HepG2 (cell line): ENCODE measurements at regions not wholly inside any gene's neighbourhood (a gene's known extent, or its start where the extent isn't known, plus 50 kb on each side); places are given as distances from the start of the nearest gene placed in this dataset.

Experiments
- AHR ChIP-seq: IDR thresholded peaks from 2 replicates; pipeline ENCODE4 v1.6.1; 2018; ENCODE audit warnings: missing genetic modification reagents, missing compliant biosample characterization
- ATF7 ChIP-seq, 2 experiments: fragments of 450-650 bp in 1 of 2; sonication (generic) in 1 of 2; formaldehyde crosslinking in 1 of 2; IDR thresholded peaks; 2 replicates each; pipeline versions ENCODE4 v1.4.0 to v1.6.1; 2016 to 2020; ENCODE audit warnings: antibody characterized with exemption in 1 of 2, mild to moderate bottlenecking in 1 of 2, missing genetic modification reagents in 1 of 2
- CCAR2 ChIP-seq: fragments of 200-400 bp; formaldehyde crosslinking; optimal IDR thresholded peaks from 2 replicates; pipeline ENCODE3; 2018; ENCODE audit warnings: low read depth, mild to moderate bottlenecking, low read length, moderate library complexity
- EP300 ChIP-seq, 3 experiments: sonication (generic) in 1 of 3; formaldehyde crosslinking in 1 of 3; IDR thresholded peaks; 2 replicates each; pipeline versions ENCODE4 v1.5.1 to v1.6.1; 2011 to 2020; ENCODE audit warnings: low read depth in 2 of 3, low read length in 2 of 3, borderline replicate concordance in 1 of 3, improper control_type of control experiment in 1 of 3, mild to moderate bottlenecking in 1 of 3, missing genetic modification reagents in 1 of 3, moderate library complexity in 1 of 3
- HDAC2 ChIP-seq: sonication (generic); formaldehyde crosslinking; IDR thresholded peaks from 2 replicates; pipeline ENCODE4 v1.4.0; 2020; ENCODE audit warnings: missing genetic modification reagents
- HMG20B ChIP-seq: conservative IDR thresholded peaks from 2 replicates; pipeline ENCODE4 v1.6.1; 2016; ENCODE audit warnings: missing genetic modification reagents, missing compliant biosample characterization
- MBNL3 ChIP-seq: fragments of 250-450 bp; sonication (Bioruptor Pico); conservative IDR thresholded peaks from 2 replicates; pipeline ENCODE4 v1.8.0; 2022; ENCODE audit warnings: mild to moderate bottlenecking, inconsistent platforms
- NCOA2 ChIP-seq: sonication (generic); formaldehyde crosslinking; IDR thresholded peaks from 2 replicates; pipeline ENCODE4 v1.8.0; 2022; ENCODE audit warnings: inconsistent platforms
- NFE2 ChIP-seq: sonication (generic); formaldehyde crosslinking; IDR thresholded peaks from 2 replicates; pipeline ENCODE4 v1.4.0; 2020; ENCODE audit warnings: missing genetic modification reagents
- RARG ChIP-seq: sonication (generic); formaldehyde crosslinking; IDR thresholded peaks from 2 replicates; pipeline ENCODE4 v1.4.0; 2020; ENCODE audit warnings: low read depth, mild to moderate bottlenecking, missing genetic modification reagents
- RFX3 ChIP-seq: IDR thresholded peaks from 2 replicates; pipeline ENCODE4 v1.6.1; 2016; ENCODE audit warnings: missing biosample characterization, missing genetic modification reagents
- SMAD3 ChIP-seq: sonication (generic); formaldehyde crosslinking; IDR thresholded peaks from 2 replicates; pipeline ENCODE4 v1.4.0; 2020; ENCODE audit warnings: missing genetic modification reagents
- SNAPC2 ChIP-seq: sonication (generic); formaldehyde crosslinking; IDR thresholded peaks from 2 replicates; pipeline ENCODE4 v1.8.1; 2022; ENCODE audit warnings: mild to moderate bottlenecking, missing genetic modification reagents
- XRCC5 ChIP-seq: fragments of 200-400 bp; formaldehyde crosslinking; optimal IDR thresholded peaks from 2 replicates; pipeline ENCODE3; 2017; ENCODE audit warnings: mild to moderate bottlenecking, low read length
- ZNF7 ChIP-seq: IDR thresholded peaks from 2 replicates; pipeline ENCODE4 v1.6.1; 2016; ENCODE audit warnings: missing biosample characterization, missing genetic modification reagents
- ZNF780A ChIP-seq: sonication (generic); formaldehyde crosslinking; IDR thresholded peaks from 2 replicates; pipeline ENCODE4 v1.8.0; 2022; ENCODE audit warnings: mild to moderate bottlenecking, missing genetic modification reagents, moderate library complexity
- ZNF891 ChIP-seq: sonication (generic); formaldehyde crosslinking; IDR thresholded peaks from 2 replicates; pipeline ENCODE4 v1.5.0; 2020; ENCODE audit warnings: mild to moderate bottlenecking, missing genetic modification reagents
- TF ChIP-seq, protein P1 (sequence below): sonication (generic); formaldehyde crosslinking; IDR thresholded peaks from 2 replicates; pipeline ENCODE4 v1.8.0; 2022; ENCODE audit warnings: mild to moderate bottlenecking, missing genetic modification reagents, moderate library complexity
- TF ChIP-seq, protein P2 (sequence below): sonication (generic); formaldehyde crosslinking; IDR thresholded peaks from 2 replicates; pipeline ENCODE4 v1.5.0; 2020; ENCODE audit warnings: mild to moderate bottlenecking, missing genetic modification reagents
- TF ChIP-seq, protein P3 (sequence below): sonication (generic); formaldehyde crosslinking; IDR thresholded peaks from 2 replicates; pipeline ENCODE4 v1.4.0; 2020; ENCODE audit warnings: missing genetic modification reagents
- TF ChIP-seq, protein P4 (sequence below): sonication (generic); formaldehyde crosslinking; conservative IDR thresholded peaks from 2 replicates; pipeline ENCODE4 v1.8.0; 2022; ENCODE audit warnings: mild to moderate bottlenecking, moderate library complexity, missing genetic modification reagents

DNA sequence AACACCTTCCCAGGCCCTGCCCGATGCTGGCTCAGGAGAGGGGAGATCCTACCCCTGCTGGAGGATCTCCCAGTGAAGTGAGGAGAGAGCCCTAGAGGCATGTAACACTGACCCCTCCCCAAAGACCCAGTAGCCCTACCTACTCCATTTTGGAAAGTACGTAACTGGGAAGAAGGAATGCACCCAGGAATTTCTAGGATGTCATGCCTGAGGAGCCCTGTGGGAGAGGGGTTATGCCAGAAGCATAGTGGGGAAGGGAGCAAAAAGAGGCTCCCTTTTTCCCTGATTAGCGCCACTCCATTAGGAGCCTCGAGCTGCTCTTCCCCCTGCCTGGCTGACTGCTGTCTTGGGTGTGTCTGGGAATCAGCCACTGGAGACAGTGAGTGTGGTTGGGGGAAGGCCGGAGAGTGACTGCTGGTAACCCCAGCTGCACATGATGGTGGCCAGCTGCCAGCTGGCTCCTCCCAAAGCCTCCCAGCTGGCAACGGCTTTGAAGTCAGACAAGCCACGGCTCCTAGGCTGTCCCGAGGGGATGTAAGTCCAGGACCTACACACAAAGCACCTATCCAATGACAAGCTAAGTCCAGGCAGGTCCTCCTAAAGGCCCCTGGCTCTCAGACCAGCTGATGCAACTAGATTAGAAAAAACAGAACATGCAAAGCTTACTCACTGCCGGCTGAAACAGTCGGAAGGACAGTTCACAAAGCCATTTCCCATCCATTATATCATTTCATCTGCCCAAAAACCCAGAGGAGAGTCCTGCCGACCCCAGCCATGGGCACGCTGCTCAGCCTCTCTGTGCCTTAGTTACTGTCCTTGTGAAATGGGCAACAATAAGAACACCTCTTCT is 136.5 kb upstream of the ABCA1 start (continued):
- no peak for TF ChIP-seq NFE2 (CRISPR knock-in tag)
- no peak; the same call in 1 of the 2 replicates for TF ChIP-seq HMG20B (CRISPR knock-in tag)
- TF ChIP-seq CCAR2, result no peak
- no peak for TF ChIP-seq RARG
- TF ChIP-seq, protein P1, sequence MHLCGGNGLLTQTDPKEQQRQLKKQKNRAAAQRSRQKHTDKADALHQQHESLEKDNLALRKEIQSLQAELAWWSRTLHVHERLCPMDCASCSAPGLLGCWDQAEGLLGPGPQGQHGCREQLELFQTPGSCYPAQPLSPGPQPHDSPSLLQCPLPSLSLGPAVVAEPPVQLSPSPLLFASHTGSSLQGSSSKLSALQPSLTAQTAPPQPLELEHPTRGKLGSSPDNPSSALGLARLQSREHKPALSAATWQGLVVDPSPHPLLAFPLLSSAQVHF (CRISPR knock-in tag), result no peak
- TF ChIP-seq NCOA2 (CRISPR knock-in tag), result peak; percentile 78
- TF ChIP-seq, protein P2, sequence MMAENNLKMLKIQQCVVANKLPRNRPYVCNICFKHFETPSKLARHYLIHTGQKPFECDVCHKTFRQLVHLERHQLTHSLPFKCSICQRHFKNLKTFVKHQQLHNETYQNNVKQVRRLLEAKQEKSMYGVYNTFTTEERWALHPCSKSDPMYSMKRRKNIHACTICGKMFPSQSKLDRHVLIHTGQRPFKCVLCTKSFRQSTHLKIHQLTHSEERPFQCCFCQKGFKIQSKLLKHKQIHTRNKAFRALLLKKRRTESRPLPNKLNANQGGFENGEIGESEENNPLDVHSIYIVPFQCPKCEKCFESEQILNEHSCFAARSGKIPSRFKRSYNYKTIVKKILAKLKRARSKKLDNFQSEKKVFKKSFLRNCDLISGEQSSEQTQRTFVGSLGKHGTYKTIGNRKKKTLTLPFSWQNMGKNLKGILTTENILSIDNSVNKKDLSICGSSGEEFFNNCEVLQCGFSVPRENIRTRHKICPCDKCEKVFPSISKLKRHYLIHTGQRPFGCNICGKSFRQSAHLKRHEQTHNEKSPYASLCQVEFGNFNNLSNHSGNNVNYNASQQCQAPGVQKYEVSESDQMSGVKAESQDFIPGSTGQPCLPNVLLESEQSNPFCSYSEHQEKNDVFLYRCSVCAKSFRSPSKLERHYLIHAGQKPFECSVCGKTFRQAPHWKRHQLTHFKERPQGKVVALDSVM, result no peak
- peak; percentile 31 for TF ChIP-seq XRCC5
- no peak for TF ChIP-seq AHR
- TF ChIP-seq MBNL3, result no peak
- TF ChIP-seq ATF7 (IDR thresholded peaks at IDR 0.05), result no peak
- TF ChIP-seq ATF7 (CRISPR knock-in tag; IDR thresholded peaks at IDR 0.05), result 0 out of 2 replicates have a peak, but pooled peaks have one; percentile 49
- TF ChIP-seq SNAPC2 (CRISPR knock-in tag), result no peak
- no peak for TF ChIP-seq ZNF891
- TF ChIP-seq, protein P3, sequence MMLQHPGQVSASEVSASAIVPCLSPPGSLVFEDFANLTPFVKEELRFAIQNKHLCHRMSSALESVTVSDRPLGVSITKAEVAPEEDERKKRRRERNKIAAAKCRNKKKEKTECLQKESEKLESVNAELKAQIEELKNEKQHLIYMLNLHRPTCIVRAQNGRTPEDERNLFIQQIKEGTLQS (CRISPR knock-in tag), result peak; percentile 49; the same call in 1 of the 2 replicates
- TF ChIP-seq SMAD3 (CRISPR knock-in tag), result no peak
- TF ChIP-seq, protein P4, sequence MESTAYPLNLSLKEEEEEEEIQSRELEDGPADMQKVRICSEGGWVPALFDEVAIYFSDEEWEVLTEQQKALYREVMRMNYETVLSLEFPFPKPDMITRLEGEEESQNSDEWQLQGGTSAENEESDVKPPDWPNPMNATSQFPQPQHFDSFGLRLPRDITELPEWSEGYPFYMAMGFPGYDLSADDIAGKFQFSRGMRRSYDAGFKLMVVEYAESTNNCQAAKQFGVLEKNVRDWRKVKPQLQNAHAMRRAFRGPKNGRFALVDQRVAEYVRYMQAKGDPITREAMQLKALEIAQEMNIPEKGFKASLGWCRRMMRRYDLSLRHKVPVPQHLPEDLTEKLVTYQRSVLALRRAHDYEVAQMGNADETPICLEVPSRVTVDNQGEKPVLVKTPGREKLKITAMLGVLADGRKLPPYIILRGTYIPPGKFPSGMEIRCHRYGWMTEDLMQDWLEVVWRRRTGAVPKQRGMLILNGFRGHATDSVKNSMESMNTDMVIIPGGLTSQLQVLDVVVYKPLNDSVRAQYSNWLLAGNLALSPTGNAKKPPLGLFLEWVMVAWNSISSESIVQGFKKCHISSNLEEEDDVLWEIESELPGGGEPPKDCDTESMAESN (CRISPR knock-in tag), result no peak; the same call in 1 of the 2 replicates
- no peak for TF ChIP-seq RFX3
- TF ChIP-seq ZNF7 (CRISPR knock-in tag), result no peak
- TF ChIP-seq ZNF780A (CRISPR knock-in tag), result no peak; the same call in 1 of the 2 replicates
- TF ChIP-seq EP300 (IDR thresholded peaks at IDR 0.05; ENCODE audit: low read depth in 2 of 2, low read length in 2 of 2), result peak; percentile 60 to 67; a peak in 3 of 4 replicates
- TF ChIP-seq EP300 (CRISPR knock-in tag; IDR thresholded peaks at IDR 0.05; ENCODE audit: borderline replicate concordance), result peak; percentile 84
- TF ChIP-seq HDAC2 (CRISPR knock-in tag), result peak; percentile 48
